Epithelial cell of proximal tubule (primary cell): ENCODE measurements at regions not wholly inside any gene's neighbourhood (a gene's known extent, or its start where the extent isn't known, plus 50 kb on each side); places are given as distances from the start of the nearest gene placed in this dataset.

Experiments used
- DNase-seq: peaks from one replicate; pipeline ENCODE4 v3.0.0-alpha.2; 2011; ENCODE audit warnings: low read depth
- H3K4me3 ChIP-seq: 2 replicates; pipeline ENCODE4 v1.5.1; 2011; ENCODE audit warnings: low read depth, mild to moderate bottlenecking, low read length
- TF ChIP-seq, protein P1 (sequence below): conservative IDR thresholded peaks from 2 replicates; pipeline ENCODE4 v1.5.1; 2012; ENCODE audit warnings: low read depth, mild to moderate bottlenecking, low read length

DNA sequence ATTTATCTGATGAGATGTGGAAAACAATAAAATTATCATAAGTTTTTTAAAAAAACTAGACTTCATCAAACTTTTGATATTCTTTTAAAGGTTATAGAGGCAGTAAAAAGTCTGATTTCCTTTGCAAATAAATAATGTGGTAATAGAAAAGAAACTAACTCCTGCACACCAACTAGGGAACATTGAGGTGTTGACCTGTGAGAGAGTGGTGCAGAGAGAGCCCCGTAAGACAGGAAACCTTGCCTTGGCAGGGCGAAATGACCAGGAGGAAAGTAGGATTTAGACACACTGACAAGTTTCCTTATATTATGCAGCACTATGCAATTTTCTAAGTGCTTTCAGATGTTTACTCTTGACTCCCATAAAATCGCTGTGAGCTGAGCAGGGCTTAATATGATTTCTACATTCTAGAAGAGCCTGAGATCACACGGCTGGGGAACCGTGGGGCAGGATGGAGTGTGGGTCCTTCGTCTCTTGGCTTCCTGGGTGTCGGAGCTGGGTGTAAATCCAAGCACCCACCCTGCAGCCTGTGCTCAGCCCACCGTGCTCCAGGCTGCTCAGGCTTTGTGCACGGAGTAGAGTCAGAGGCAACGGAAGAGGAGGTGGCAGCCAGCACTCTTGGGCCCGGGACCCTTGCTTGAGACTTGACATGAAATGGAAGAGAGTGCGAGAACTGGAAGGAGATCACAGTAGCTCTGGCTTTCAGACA lies 61.3 kb upstream of the FOXQ1 start:
- no peak for DNase-seq
- H3K4me3 ChIP-seq: no peak overlapping the region
- TF ChIP-seq, protein P1, sequence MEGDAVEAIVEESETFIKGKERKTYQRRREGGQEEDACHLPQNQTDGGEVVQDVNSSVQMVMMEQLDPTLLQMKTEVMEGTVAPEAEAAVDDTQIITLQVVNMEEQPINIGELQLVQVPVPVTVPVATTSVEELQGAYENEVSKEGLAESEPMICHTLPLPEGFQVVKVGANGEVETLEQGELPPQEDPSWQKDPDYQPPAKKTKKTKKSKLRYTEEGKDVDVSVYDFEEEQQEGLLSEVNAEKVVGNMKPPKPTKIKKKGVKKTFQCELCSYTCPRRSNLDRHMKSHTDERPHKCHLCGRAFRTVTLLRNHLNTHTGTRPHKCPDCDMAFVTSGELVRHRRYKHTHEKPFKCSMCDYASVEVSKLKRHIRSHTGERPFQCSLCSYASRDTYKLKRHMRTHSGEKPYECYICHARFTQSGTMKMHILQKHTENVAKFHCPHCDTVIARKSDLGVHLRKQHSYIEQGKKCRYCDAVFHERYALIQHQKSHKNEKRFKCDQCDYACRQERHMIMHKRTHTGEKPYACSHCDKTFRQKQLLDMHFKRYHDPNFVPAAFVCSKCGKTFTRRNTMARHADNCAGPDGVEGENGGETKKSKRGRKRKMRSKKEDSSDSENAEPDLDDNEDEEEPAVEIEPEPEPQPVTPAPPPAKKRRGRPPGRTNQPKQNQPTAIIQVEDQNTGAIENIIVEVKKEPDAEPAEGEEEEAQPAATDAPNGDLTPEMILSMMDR: no peak

- DNase-seq: no peak
Measured at GRCh38 chr6:1247894-1248293, 64.0 kb upstream of the FOXQ1 start.

GRCh38 chr6:1247056-1247455 lies 64.8 kb upstream of the FOXQ1 start:
- no peak for DNase-seq
- TF ChIP-seq, protein P1: no peak

More at GRCh38 chr6:1247894-1248293, 64.0 kb upstream of the FOXQ1 start:
- TF ChIP-seq, protein P1: no peak
- H3K4me3 ChIP-seq: no peak overlapping the region

DNA sequence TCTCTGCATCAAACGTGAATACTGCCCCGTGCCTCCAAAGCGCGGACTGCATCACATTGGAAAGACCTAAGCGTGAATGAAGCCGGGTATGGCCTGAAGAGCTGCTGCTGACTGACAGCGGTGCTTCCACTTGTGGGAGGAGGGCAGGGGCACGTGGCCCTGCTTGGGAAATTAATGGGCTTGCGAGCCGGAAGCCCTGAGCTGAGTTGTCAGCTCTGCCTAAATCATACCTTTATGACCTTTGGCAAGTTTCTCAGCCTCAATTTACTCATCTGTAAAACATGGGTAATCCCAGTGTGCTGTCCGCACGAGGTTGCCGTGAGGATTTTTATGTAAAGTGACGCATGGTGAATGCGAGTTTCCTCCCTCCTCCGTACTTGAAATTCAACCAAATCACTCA lies 67.0 kb upstream of the FOXQ1 start:
- H3K4me3 ChIP-seq: peak overlapping the region; percentile 3
- DNase-seq: peak; percentile 30
- TF ChIP-seq, protein P1: no peak

More at GRCh38 chr6:1247056-1247455, 64.8 kb upstream of the FOXQ1 start:
- no peak overlapping the region for H3K4me3 ChIP-seq

GRCh38 chr6:1244278-1244677 lies 67.6 kb upstream of the FOXQ1 start:
- TF ChIP-seq, protein P1: no peak
- H3K4me3 ChIP-seq: no peak overlapping the region
- DNase-seq: no peak

DNA sequence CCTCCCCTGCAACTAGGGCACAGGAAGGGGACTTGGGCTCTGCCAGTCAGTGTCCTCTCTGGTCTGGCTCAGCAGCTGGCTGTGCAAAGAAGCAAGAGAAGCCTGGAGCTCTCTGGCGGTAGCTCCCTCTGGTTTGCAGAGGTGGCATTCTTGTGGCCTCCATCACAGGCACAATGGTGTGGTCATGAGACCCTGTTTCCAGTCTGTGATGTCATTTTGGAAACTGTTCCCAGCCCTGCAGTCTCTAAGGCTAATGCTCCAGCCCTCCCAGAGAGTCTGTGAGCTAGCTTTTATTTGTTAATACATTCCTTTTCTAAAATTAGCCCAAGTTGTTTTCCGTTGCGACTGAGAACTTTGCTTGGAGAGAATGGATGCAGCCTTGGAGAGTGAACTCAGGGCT lies 69.5 kb upstream of the FOXQ1 start:
- TF ChIP-seq, protein P1: no peak
- H3K4me3 ChIP-seq: no peak overlapping the region
- no peak for DNase-seq

GRCh38 chr6:1242021-1242420 lies 69.9 kb upstream of the FOXQ1 start:
- no peak for DNase-seq
- TF ChIP-seq, protein P1: no peak
- H3K4me3 ChIP-seq: no peak overlapping the region
